Stimulated activated naive CD8-positive, alpha-beta T cell treated with anti-CD3 and anti-CD28 coated beads, Interleukin-15, Interleukin-2, amounts not matched to agents 100 U/mL and 50 U/mL, for 24 hours (primary cell): ENCODE measurements at regions not wholly inside any gene's neighbourhood (a gene's known extent, or its start where the extent isn't known, plus 50 kb on each side); places are given as distances from the start of the nearest gene placed in this dataset.

Experiments used
- ATAC-seq: fragments of 150-1000 bp; cut with Tn5 transposase; one replicate; pipeline ENCODE4 v1.10.0; 2021
- DNase-seq: peaks from one replicate; pipeline ENCODE4 v3.0.0; 2021

DNA sequence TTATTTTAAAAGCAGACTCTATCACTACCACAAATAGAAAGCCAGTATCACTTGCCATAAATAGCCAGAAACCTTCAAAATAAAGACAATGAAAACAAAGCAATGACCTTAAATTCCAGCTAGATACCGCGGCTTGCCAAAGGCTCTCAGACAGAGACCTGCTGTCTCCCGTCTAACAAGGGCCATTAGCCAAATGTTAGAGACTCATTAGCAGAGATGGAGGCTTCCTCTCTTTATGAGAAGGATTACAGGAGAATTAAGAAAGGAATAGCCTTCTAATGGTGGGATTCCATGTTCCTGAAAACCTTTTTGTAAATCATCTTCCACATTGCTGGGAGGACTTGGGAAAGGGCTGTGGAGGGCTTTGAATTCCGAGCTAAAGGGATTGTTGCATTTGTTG, 206.7 kb downstream of the AACS start:
- DNase-seq (no peak), ATAC-seq (no peak)

DNA sequence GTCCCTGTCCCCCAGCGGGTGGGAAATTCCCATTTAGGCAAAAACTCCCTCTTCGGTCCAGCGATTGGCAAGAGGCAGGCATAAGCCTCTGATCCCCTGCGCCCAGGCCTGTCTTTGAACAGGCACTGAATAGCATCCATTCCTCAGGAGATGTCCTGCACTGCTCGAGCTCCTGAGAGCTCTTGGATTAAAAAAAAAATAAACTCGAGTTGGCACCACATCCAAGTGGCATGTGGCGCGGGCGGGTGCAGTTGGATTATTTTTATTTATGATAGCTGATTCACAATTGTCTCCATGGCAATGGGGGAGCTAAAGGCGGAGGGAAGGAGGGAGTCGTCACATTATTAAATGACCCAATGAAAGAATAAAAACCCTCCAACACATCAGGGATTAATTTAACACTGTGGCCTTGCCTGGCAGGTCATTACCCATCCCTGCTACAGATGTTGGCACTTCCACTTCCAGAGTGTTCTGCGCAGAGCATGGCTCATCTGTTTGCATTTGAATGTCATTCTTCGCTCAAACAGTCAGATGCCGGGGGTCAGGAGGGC, 207.2 kb downstream of the AACS start:
- ATAC-seq, result no peak
- no peak for DNase-seq

DNA sequence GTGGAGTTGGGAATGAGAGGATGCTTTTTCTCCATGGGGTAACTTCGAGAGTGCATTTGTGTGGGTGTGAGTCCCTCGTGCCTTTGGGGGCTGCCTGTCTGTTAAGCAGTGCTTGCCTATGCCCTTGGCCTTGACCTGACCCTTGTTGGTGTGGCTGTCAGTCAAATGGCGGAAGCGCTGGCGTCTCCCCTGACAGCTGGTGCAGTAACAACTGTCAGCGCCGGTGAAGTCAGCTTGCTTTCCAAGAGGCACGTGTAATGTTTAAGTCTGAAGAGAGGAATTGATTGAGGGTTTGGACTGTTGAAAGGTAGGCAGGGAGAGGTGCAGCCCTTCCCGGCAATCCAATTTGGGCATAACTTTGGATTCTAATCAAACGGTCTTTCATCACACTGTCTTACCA, 211.3 kb downstream of the AACS start:
- no peak for ATAC-seq

DNA sequence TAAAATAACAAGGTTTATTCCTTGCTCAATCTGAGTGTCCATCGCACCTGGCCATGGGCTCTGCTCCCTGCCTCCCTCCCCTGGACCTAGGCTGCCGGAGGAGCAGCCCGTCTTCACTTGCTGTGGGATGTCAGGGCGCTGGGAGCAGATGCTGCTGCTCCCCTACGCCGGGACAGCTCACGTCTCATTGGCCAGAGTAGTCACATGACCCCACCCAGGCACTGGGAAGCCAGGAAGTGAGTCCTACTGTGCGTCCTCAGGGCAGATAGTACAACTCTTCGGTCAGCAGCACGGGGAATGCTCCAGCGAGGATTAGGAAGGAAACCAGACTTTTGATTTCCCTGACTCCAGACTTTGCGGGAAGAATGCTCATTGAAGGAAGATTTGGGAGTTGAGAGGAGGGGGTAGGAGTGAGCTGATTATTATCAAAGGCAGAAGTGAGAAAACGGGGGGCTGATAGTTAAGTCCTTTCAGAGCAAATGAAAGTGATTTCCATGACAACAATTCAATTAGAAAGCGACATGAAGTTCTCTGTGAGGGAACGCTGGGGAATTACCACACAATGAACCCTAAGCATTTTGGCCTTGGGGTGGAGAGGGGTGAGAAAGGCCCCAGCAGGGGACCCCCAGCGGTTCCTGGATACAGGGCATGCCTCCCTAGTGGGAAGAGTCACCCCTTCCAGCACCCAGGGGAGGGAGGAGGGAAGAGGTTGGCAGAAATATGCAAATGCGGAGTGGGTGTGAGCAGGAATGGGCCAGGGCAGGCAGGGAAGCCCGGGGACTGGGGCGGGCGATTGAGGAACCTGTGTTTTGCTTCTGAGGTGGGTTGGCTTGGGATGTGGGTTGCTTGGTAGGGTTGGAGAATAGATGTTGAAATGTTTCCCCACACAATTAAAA, 215.5 kb downstream of the AACS start:
- ATAC-seq (no peak), DNase-seq (no peak)

More for the DNA sequence above, 211.3 kb downstream of the AACS start:
- no peak for DNase-seq

DNA sequence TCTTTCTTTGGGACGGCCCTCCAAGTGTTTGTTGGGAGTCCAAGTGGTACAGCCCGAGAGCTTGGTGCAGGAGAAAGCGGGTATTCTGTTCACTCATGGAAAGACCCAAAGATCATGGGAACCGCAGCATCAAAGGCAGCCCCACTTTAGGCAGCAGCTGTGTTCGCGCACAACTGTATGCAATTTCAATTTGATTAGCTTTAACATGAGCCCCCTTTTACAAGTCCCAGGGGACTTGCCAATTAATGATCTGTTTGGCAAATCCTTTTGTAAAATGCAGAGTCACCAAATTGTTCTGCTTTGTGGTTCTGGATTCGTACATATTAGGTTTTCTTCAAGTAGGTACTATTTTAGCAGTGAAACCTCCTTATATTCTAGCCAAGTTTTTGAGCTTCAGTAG, 217.7 kb downstream of the AACS start:
- ATAC-seq (no peak), DNase-seq (no peak)

DNA sequence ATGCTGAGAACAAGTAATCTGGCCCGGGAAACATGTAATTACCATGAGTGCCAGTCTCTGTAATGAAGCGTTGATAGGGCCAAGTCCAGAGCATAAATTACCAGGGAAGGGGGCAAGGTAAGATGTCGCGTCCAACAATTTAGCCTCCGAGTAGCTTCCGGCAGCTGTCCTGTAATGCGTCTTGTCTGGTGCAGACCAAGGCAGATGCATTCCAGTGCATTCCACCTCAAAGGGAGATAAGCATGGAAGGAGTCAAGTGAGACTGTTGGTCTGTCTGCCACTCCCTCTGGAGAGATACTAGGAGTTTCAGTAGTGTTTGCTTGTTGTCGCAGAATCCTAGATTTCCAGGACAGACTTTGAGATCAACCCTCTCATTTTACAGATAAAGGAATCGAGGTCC, 218.3 kb downstream of the AACS start:
- DNase-seq, result no peak
- no peak for ATAC-seq

DNA sequence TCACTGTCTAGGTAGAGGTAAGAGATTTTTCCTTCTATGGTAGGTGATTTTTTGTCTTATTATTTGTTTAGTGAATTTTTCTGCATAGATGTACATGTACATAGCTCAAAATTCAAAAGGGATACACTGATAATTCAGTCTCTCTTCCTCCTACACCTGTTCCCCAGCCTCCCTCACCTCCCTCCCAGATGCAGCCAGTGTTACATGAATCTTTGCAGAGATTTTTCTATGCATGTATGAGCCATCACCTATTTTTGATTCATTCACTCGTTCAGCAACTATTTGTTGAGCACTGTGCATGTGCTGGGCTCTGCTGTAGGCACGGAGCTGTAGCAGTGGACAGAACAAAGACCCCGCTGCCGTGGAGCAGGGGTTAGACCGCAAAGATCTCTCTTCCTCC, 218.9 kb downstream of the AACS start:
- DNase-seq (no peak), ATAC-seq (no peak)

DNA sequence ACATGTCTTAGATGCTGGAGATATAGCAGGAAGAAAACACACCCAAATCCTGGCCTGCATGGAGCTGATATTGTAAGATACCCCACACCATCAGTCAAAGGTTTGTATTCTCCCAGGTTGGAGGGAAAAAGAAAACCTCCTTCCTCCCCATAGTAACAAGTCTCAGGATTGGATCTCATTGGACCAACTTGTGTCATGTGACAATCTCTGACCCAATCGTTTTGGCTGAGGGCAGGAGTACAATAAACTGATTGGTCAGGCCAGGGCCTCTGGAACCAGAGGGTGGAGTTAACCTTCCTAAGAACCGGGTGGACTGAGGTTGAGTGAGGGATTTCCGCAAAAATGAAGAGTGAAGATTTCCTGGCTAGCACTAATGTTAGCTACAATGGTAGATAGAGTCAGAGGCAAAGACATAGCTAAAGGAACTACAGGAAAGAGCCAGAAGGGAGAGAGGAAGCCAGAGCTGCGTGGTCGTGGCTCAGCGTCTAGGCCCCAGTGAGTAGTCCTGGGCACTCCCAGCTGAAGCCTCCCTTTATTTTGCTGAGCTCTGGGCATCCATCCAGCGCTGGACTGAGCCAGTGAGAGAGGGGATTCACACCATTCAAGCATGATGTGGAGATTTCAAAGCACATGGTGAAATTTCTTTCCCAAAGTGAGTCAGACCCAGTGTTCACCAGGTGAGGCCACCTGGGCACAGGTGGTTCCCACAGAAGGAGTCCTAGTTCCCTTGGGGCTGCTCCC, 219.9 kb downstream of the AACS start:
- DNase-seq (no peak), ATAC-seq (no peak)

DNA sequence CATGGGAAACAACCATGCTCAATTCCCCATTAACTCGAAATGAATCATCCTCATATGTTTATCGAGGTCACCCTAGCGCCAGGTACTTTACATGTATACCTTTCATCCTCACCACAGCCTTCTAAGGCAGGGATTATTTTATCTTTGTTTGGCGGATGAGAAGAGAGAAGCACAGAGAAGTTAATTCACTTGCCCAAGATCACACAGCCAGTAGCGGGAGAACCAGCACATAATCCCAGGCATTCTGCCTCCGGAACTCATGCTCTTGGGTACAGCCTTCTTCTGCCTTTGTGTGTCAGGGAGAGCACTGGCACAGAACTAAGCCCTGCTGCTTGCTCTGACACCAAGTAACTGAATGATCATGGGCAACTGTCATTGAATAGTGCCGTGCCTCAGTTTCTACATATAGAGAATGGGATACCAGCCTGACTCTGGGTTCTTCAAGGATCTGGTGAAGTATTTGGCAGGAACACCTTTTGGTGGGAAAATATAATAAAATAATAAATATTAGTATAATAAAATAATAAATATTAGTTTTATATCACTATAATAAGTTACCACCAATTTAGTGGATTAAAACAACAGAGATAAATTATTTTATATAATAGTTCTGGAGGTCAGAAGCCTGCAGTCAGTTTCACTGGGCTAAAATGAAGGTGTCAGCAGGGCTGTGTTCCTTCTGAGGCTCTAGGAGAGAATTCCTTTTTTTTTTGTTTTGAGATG, 220.9 kb downstream of the AACS start:
- no peak for DNase-seq
- ATAC-seq, result no peak

DNA sequence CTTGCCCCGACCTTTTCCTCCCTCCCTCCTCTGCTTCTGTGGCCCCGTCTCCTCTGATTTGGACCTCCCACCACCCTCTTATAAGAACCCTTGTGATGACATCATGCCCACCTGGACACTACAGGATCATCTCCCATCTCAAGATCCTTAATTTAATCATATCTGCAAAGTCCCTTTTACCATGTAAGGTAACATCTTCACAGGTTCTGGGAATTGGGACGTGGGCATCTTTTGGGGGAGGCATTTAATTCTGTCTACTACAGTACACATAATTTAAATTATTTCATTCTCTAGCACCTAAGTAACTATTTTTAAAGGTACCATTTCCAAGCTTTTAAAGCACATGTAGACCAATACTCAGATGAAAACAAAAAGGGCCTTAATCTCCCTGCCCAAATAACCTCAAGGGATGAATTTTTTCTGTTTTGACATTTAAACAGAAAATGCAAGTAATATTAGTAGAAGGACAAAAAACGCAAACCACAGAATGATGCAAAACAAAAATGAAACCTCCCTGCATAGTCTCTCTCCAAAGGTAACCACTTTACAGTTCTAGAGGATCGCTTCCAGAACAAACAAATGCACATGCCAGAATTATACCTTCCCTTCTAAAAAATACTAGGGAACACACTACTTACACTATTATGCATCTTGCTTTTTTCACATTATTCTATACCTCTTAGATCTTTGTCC, 222.1 kb downstream of the AACS start:
- no peak for ATAC-seq
- no peak for DNase-seq

DNA sequence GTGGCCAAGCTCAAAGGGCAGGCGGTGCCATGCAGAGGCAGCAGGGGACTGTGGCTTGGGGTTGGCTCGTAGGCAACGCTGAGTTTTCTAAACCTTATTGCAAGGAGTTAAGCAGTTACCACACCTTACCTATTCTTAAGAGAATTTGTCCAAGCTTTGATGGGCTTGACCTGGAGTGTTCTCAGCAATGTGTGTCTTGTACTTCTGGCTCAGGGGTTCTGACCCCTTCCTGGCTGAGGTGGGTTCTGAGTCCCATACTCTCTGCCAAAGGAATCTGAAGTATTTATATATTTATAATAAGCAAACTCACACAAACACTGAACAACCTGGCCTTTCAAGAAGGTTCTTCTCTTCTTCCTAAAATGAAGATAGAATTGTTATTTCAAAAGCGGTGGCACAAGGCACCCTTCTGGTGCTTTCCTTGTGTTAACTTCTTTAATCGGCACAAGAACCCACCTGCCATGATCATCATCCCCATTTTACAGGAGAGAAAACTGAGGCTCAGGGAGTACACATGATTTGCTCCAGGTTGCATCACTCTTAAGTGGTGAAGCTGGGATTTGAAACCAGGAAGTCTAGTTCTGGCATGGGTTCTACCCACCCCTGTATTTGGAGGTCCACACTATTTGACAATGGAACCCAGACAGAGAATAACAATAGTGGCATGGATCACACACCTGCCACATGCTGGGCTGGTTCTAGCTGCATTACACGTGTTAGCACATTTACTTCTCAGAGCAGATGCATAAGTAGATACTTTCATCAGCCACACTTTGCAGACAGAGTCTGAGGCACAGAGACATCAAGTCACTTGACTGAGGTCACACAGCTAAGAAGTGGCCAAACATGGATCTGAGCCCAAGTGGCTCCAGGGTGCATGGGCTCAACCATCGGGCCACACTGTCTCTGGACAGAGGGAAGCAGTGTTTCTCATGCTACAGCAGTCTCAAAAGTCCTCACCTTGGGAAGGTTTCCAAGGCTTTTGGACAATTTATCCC, 224.0 kb downstream of the AACS start:
- ATAC-seq (no peak), DNase-seq (no peak)

DNA sequence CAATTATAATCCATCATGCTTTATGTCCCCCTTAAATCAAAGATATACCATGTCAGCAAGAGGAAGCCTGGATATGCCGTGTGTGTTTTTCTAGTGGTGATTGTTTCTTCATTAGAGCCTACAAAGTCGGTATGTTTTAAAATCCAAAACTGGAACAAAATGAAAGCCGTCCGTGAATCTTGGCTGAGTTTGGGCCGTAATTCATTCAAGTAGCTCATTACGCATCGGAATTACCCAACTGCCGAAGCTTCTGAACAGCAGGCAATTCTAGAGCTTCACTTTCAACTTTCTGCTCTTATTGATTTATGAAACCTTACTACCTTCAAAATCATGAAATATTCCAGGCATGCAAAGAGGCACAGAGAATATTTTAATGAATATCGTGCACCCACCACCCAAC, 224.7 kb downstream of the AACS start:
- DNase-seq (no peak), ATAC-seq (no peak)

DNA sequence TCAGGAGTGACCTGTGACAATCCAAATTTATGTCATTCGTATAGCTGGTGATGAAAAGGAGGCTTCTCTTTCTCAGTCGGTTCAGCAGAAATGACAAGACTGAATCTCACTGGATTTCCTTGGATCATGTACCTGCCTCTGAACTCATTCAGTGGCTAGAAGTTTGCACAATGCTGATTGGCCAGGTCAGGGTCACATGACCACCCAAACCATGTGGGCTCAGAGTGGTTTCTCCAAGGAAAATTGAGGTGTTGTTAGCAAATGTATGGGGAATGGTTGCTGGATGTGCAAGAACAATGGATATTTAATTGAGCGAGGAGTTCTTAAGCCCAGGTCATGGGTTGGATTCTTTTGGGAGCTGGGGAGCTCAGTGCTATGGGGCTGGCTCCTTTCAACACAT, 227.5 kb downstream of the AACS start:
- ATAC-seq (no peak), DNase-seq (no peak)

DNA sequence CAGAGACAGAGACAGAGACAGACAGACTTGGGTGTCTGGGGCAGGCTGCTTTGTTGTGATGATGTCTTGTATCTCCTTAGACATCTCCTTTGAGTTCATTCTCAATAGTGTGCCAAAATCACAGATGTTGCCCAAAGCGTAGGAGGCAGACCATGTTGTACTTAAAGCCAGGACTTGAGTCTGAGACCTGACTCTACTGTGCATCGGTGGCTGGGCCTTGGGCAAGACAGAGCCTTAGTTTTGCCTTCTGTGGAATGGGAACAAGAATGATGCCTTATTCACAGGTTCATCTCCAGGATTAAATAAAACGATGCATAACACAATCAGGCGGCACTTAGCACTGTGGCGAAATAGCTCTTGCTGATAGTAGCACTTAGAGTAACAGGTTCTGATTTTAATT, 230.3 kb downstream of the AACS start:
- no peak for DNase-seq

DNA sequence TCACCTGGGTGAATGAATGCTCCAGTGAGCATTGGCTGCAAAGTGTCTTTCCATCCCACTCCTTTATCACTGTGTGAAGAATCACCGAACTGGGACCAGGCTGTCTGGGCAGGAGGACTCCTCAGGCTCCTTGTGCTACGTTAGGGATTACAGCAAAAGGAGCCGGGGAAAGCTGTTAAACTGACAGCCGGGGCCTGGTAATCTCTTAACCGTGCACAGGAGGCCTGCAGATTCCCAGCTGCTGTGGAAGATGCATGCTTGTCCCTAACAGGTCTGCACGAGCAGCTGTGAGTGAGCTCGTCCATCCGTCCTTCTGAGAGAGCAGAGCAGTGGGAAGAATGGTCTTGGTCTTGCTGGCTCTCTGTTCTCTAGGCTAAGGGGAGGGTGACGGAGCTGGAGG, 231.5 kb downstream of the AACS start:
- ATAC-seq (no peak), DNase-seq (no peak)

More for the DNA sequence above, 230.3 kb downstream of the AACS start:
- ATAC-seq, result no peak

DNA sequence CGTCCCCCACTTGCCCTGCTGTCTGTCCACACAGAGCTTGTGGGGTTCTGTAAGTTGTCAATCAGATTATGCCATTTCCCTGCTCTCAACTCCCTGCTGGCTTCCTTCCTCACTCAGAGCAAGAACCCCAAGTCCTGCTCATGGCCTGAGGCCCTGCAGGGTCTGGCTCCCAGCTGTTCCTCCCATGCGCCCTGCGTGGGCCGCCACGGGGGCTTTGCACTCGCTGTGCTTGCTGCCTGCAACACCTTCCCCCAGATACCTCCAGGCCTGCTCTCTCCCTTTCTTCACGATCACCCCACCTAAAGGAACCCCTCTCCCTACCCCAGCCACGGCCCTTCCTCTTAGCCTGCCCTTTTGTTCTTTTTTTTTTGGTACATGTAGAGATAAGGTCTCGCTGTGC, 234.6 kb downstream of the AACS start:
- no peak for ATAC-seq

DNA sequence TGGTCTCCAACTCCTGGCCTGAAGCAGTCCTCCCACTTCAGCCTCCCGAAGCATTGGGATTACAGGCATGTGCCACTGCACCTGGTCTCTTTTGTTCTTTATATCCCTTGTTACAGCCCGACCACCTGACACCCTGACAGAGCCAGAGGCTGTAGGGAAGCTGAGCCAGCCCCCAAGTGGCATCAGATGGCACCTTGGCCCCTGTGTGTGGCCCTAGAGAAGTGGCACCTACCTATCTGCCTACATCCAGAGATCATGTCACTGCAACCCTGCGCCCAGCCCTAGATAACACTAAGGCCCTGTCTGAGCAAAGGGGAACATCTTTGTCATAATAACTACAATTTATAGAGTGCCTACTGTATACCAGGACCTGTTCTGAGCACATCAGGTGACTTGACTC, 235.0 kb downstream of the AACS start:
- DNase-seq, result no peak
- no peak for ATAC-seq

More for the DNA sequence above, 234.6 kb downstream of the AACS start:
- DNase-seq, result no peak

DNA sequence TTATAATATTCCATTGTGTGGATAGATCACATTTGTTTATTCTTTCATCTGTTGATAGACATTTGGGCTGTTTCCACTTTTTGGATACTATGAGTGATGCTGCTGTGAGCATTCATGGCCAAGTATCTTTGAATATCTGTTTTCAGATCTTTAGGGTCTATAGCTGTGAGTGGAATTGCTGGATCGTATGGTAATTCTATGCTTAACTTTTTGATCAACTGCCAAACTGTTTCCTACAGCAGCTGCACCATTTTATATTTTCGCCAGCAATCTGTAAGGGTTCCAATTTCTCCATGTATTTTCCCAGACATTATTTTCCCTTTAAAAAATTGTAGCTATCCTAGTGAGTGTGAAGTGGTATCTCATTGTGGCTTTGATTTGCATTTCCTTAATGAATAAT, 238.1 kb downstream of the AACS start:
- DNase-seq, result no peak
- ATAC-seq, result no peak

DNA sequence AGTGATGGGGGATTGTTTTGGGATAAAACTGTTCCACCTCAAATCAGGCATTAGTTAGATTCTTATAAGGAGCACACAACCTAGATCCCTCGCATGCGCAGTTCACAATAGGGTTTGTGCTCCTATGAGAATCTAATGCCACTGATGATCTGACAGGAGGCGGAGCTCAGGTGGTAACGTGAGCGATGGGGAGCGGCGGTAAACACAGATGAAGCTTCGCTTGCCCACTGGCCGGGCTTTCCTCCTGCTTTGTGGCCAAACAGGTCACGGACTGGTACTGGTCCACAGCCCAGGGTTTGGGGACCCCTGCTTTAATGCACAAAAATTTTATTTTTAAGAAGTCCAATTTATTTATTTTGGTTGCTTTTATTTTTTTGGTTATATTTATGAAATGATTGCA, 238.8 kb downstream of the AACS start:
- DNase-seq, result no peak
- no peak for ATAC-seq

DNA sequence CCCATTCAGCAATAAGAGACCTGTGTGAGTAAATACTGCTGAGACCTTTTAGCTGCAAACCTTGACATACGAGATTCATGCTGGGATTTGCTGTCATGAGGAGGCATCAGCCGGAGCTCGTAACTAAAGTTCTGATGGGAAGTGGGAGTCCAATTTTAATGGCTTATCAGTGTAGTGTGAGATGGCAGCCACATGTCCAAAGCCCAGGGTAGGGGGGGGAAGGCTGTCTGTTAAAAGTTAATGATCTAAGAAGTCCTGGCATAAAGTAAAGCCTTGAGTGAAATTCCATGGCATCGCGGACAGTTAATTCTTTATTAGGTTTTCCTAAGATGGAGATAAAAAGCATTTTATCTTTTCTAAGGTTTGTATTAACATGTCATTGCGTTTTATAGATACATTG, 240.0 kb downstream of the AACS start:
- no peak for DNase-seq
- no peak for ATAC-seq

DNA sequence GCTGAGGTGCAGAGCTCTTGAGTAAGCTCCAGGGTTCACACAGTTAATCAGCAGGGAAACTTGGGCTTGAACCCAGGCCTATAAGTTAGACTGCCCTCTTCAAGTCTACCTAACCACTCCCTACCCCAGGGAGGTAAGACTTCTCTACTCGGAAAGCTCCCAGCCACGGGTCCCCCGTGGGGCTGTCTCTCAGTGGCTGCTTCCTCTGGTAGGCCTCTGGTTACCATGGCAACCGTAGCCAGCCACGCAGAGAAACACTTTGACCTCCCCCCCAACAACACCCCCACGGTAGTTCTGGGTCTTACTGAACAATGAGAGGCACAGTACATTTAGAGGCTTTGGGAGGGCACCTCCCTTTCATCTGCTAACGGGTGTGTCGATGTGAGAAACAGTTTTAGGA, 245.2 kb downstream of the AACS start:
- DNase-seq (no peak), ATAC-seq (no peak)
